WTC11 (cell line): ENCODE measurements at regions not wholly inside any gene's neighbourhood (a gene's known extent, or its start where the extent isn't known, plus 50 kb on each side); places are given as distances from the start of the nearest gene placed in this dataset.

ENCODE experiments used
- ATAC-seq: fragments of 200-7000 bp; cut with Tn5 transposase; 2 replicates; pipeline ENCODE4 v1.10.0; 2021; ENCODE audit warnings: mild to moderate bottlenecking, moderate library complexity
- CTCF ChIA-PET: fragments of 300-600 bp; sonication (Branson Sonifier 250); formaldehyde crosslinking; loops from one replicate; lab custom pipeline; 2021; ENCODE audit warnings: antibody characterized with exemption; lab: Charles Lee
- POLR2A ChIA-PET: fragments of 350-600 bp; sonication (Branson Sonifier 250); formaldehyde crosslinking; loops from one replicate; lab custom pipeline; 2021; ENCODE audit warnings: antibody characterized with exemption; lab: Charles Lee
- DNase-seq: peaks from one replicate; pipeline ENCODE4 v3.0.0; 2021; ENCODE audit warnings: low spot score
- H3K27ac Mint-ChIP-seq: 2 replicates; pipeline ENCODE4 v1.8.0; 2021; ENCODE audit warnings: mixed read lengths
- H3K27me3 Mint-ChIP-seq: 2 replicates; pipeline ENCODE4 v1.8.0; 2021; ENCODE audit warnings: low read depth, mild to moderate bottlenecking, moderate library complexity, mixed read lengths
- H3K36me3 Mint-ChIP-seq: 2 replicates; pipeline ENCODE4 v1.8.0; 2021; ENCODE audit warnings: mixed read lengths
- H3K4me1 Mint-ChIP-seq: 2 replicates; pipeline ENCODE4 v1.8.0; 2022; ENCODE audit warnings: mixed read lengths
- H3K4me3 Mint-ChIP-seq: 2 replicates; pipeline ENCODE4 v1.8.0; 2021; ENCODE audit warnings: mild to moderate bottlenecking, moderate library complexity, mixed read lengths
- H3K9me3 Mint-ChIP-seq: 2 replicates; pipeline ENCODE4 v1.8.0; 2021; ENCODE audit warnings: mixed read lengths
- ATF1 ChIP-seq: sonication (generic); formaldehyde crosslinking; IDR thresholded peaks from 2 replicates; pipeline ENCODE4 v1.8.1; 2023; ENCODE audit warnings: mild to moderate bottlenecking, moderate library complexity, missing genetic modification reagents
- EMX1 ChIP-seq: fragments of 250-450 bp; sonication (Bioruptor Pico); IDR thresholded peaks from 2 replicates; pipeline ENCODE4 v1.8.0; 2021; ENCODE audit warnings: mild to moderate bottlenecking
- ESRRA ChIP-seq: sonication (generic); formaldehyde crosslinking; IDR thresholded peaks from 2 replicates; pipeline ENCODE4 v1.8.1; 2022; ENCODE audit warnings: mild to moderate bottlenecking, missing genetic modification reagents, borderline replicate concordance
- JAZF1 ChIP-seq: fragments of 250-450 bp; sonication (Bioruptor Pico); IDR thresholded peaks from 2 replicates; pipeline ENCODE4 v1.9.0; 2021; ENCODE audit warnings: moderate library complexity, mild to moderate bottlenecking, inconsistent platforms
- JUN ChIP-seq: sonication (generic); formaldehyde crosslinking; IDR thresholded peaks from 2 replicates; pipeline ENCODE4 v1.8.0; 2023; ENCODE audit warnings: mild to moderate bottlenecking, missing genetic modification reagents
- NFATC4 ChIP-seq: fragments of 250-450 bp; sonication (Bioruptor Pico); IDR thresholded peaks from 2 replicates; pipeline ENCODE4 v1.9.0; 2021; ENCODE audit warnings: mild to moderate bottlenecking
- NR2C2 ChIP-seq: sonication (generic); formaldehyde crosslinking; IDR thresholded peaks from 2 replicates; pipeline ENCODE4 v1.8.0; 2022; ENCODE audit warnings: mild to moderate bottlenecking, missing genetic modification reagents
- ZNF138 ChIP-seq: sonication (generic); formaldehyde crosslinking; conservative IDR thresholded peaks from 2 replicates; pipeline ENCODE4 v1.8.1; 2022; ENCODE audit warnings: mild to moderate bottlenecking, moderate library complexity, missing genetic modification reagents
- ZNF416 ChIP-seq: fragments of 250-450 bp; sonication (Bioruptor Pico); IDR thresholded peaks from 2 replicates; pipeline ENCODE4 v1.9.0; 2021; ENCODE audit warnings: mild to moderate bottlenecking, inconsistent platforms
- ZNF423 ChIP-seq: fragments of 250-450 bp; sonication (Bioruptor Pico); IDR thresholded peaks from 2 replicates; pipeline ENCODE4 v2.1.2; 2022; ENCODE audit warnings: mild to moderate bottlenecking, moderate library complexity
- TF ChIP-seq, protein P1 (sequence below): sonication (generic); formaldehyde crosslinking; IDR thresholded peaks from 2 replicates; pipeline ENCODE4 v1.8.0; 2023; ENCODE audit warnings: mild to moderate bottlenecking, missing genetic modification reagents
- TF ChIP-seq, protein P2 (sequence below): sonication (generic); formaldehyde crosslinking; IDR thresholded peaks from 2 replicates; pipeline ENCODE4 v1.8.1; 2023; ENCODE audit warnings: mild to moderate bottlenecking, missing genetic modification reagents
- TF ChIP-seq, protein P3 (sequence below): sonication (generic); formaldehyde crosslinking; IDR thresholded peaks from 2 replicates; pipeline ENCODE4 v1.8.1; 2022; ENCODE audit warnings: low read depth, mild to moderate bottlenecking, moderate library complexity, missing genetic modification reagents, borderline replicate concordance
- TF ChIP-seq, protein P4 (sequence below): fragments of 250-450 bp; sonication (Bioruptor Pico); IDR thresholded peaks from 2 replicates; pipeline ENCODE4 v1.9.0; 2021; ENCODE audit warnings: mild to moderate bottlenecking, borderline replicate concordance
- TF ChIP-seq, protein P5 (sequence below): sonication (generic); formaldehyde crosslinking; IDR thresholded peaks from 2 replicates; pipeline ENCODE4 v1.8.0; 2023; ENCODE audit warnings: missing genetic modification reagents
- TF ChIP-seq, protein P6 (sequence below): sonication (generic); formaldehyde crosslinking; IDR thresholded peaks from 2 replicates; pipeline ENCODE4 v1.8.0; 2023; ENCODE audit warnings: missing genetic modification reagents, mild to moderate bottlenecking, borderline replicate concordance
- TF ChIP-seq, protein P7 (sequence below): sonication (generic); formaldehyde crosslinking; IDR thresholded peaks from 2 replicates; pipeline ENCODE4 v1.8.1; 2023; ENCODE audit warnings: mild to moderate bottlenecking, moderate library complexity, missing genetic modification reagents
- TF ChIP-seq, protein P8 (sequence below): fragments of 250-450 bp; sonication (Bioruptor Pico); IDR thresholded peaks from 2 replicates; pipeline ENCODE4 v1.9.0; 2021; ENCODE audit warnings: mild to moderate bottlenecking

DNA sequence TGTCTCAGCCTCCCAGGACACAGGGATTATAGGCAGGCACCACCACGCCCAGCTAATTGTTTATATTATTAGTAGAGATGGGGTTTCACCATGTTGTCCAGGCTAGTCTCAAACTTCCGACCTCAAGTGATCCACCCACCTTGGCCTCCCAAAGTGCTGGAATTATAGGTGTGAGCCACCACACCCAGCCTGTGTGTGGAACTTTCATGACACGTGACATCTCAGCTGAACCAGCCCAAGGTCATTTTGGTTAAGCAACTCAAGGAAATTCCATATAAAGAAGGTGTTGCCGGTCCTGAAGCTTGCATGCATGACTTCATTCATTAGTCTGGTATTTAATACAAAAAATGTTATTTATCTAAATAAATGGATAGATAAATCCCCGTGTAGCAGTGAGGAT is 145.5 kb downstream of the AXIN2 start:
- DNase-seq: no peak
- H3K27me3 Mint-ChIP-seq: no peaks in the 10 kb centered on the region
- H3K4me1 Mint-ChIP-seq: no peaks in the 10 kb centered on the region
- H3K9me3 Mint-ChIP-seq: peaks cover 39% of the 10 kb centered on the region
- peaks cover 2% of the 10 kb centered on the region; the same call in 1 of the 2 replicates for H3K36me3 Mint-ChIP-seq
- no peak for ATAC-seq
- H3K27ac Mint-ChIP-seq: no peak overlapping the region
- CTCF ChIA-PET: interaction anchor here (0.7 kb wide), 1 partner anchor 713 kb away, joined by 6 read pairs; no protein-coding TSS in a partner anchor
- TF ChIP-seq, protein P1, sequence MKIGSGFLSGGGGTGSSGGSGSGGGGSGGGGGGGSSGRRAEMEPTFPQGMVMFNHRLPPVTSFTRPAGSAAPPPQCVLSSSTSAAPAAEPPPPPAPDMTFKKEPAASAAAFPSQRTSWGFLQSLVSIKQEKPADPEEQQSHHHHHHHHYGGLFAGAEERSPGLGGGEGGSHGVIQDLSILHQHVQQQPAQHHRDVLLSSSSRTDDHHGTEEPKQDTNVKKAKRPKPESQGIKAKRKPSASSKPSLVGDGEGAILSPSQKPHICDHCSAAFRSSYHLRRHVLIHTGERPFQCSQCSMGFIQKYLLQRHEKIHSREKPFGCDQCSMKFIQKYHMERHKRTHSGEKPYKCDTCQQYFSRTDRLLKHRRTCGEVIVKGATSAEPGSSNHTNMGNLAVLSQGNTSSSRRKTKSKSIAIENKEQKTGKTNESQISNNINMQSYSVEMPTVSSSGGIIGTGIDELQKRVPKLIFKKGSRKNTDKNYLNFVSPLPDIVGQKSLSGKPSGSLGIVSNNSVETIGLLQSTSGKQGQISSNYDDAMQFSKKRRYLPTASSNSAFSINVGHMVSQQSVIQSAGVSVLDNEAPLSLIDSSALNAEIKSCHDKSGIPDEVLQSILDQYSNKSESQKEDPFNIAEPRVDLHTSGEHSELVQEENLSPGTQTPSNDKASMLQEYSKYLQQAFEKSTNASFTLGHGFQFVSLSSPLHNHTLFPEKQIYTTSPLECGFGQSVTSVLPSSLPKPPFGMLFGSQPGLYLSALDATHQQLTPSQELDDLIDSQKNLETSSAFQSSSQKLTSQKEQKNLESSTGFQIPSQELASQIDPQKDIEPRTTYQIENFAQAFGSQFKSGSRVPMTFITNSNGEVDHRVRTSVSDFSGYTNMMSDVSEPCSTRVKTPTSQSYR (CRISPR knock-in tag): no peak
- TF ChIP-seq NFATC4 (CRISPR knock-in tag) (no peak), ZNF138 (CRISPR knock-in tag) (no peak), EMX1 (CRISPR knock-in tag) (no peak), ESRRA (CRISPR knock-in tag) (no peak), JUN (CRISPR knock-in tag) (no peak), ZNF423 (no peak), NR2C2 (CRISPR knock-in tag) (no peak), JAZF1 (CRISPR knock-in tag) (no peak), ATF1 (CRISPR knock-in tag) (no peak), ZNF416 (CRISPR knock-in tag) (no peak)
- TF ChIP-seq, protein P2, sequence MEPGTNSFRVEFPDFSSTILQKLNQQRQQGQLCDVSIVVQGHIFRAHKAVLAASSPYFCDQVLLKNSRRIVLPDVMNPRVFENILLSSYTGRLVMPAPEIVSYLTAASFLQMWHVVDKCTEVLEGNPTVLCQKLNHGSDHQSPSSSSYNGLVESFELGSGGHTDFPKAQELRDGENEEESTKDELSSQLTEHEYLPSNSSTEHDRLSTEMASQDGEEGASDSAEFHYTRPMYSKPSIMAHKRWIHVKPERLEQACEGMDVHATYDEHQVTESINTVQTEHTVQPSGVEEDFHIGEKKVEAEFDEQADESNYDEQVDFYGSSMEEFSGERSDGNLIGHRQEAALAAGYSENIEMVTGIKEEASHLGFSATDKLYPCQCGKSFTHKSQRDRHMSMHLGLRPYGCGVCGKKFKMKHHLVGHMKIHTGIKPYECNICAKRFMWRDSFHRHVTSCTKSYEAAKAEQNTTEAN (CRISPR knock-in tag): no peak
- TF ChIP-seq, protein P3, sequence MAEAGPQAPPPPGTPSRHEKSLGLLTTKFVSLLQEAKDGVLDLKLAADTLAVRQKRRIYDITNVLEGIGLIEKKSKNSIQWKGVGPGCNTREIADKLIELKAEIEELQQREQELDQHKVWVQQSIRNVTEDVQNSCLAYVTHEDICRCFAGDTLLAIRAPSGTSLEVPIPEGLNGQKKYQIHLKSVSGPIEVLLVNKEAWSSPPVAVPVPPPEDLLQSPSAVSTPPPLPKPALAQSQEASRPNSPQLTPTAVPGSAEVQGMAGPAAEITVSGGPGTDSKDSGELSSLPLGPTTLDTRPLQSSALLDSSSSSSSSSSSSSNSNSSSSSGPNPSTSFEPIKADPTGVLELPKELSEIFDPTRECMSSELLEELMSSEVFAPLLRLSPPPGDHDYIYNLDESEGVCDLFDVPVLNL: no peak
- TF ChIP-seq, protein P4, sequence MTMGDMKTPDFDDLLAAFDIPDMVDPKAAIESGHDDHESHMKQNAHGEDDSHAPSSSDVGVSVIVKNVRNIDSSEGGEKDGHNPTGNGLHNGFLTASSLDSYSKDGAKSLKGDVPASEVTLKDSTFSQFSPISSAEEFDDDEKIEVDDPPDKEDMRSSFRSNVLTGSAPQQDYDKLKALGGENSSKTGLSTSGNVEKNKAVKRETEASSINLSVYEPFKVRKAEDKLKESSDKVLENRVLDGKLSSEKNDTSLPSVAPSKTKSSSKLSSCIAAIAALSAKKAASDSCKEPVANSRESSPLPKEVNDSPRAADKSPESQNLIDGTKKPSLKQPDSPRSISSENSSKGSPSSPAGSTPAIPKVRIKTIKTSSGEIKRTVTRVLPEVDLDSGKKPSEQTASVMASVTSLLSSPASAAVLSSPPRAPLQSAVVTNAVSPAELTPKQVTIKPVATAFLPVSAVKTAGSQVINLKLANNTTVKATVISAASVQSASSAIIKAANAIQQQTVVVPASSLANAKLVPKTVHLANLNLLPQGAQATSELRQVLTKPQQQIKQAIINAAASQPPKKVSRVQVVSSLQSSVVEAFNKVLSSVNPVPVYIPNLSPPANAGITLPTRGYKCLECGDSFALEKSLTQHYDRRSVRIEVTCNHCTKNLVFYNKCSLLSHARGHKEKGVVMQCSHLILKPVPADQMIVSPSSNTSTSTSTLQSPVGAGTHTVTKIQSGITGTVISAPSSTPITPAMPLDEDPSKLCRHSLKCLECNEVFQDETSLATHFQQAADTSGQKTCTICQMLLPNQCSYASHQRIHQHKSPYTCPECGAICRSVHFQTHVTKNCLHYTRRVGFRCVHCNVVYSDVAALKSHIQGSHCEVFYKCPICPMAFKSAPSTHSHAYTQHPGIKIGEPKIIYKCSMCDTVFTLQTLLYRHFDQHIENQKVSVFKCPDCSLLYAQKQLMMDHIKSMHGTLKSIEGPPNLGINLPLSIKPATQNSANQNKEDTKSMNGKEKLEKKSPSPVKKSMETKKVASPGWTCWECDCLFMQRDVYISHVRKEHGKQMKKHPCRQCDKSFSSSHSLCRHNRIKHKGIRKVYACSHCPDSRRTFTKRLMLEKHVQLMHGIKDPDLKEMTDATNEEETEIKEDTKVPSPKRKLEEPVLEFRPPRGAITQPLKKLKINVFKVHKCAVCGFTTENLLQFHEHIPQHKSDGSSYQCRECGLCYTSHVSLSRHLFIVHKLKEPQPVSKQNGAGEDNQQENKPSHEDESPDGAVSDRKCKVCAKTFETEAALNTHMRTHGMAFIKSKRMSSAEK: no peak
- TF ChIP-seq, protein P5, sequence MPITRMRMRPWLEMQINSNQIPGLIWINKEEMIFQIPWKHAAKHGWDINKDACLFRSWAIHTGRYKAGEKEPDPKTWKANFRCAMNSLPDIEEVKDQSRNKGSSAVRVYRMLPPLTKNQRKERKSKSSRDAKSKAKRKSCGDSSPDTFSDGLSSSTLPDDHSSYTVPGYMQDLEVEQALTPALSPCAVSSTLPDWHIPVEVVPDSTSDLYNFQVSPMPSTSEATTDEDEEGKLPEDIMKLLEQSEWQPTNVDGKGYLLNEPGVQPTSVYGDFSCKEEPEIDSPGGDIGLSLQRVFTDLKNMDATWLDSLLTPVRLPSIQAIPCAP: no peak
- TF ChIP-seq, protein P6, sequence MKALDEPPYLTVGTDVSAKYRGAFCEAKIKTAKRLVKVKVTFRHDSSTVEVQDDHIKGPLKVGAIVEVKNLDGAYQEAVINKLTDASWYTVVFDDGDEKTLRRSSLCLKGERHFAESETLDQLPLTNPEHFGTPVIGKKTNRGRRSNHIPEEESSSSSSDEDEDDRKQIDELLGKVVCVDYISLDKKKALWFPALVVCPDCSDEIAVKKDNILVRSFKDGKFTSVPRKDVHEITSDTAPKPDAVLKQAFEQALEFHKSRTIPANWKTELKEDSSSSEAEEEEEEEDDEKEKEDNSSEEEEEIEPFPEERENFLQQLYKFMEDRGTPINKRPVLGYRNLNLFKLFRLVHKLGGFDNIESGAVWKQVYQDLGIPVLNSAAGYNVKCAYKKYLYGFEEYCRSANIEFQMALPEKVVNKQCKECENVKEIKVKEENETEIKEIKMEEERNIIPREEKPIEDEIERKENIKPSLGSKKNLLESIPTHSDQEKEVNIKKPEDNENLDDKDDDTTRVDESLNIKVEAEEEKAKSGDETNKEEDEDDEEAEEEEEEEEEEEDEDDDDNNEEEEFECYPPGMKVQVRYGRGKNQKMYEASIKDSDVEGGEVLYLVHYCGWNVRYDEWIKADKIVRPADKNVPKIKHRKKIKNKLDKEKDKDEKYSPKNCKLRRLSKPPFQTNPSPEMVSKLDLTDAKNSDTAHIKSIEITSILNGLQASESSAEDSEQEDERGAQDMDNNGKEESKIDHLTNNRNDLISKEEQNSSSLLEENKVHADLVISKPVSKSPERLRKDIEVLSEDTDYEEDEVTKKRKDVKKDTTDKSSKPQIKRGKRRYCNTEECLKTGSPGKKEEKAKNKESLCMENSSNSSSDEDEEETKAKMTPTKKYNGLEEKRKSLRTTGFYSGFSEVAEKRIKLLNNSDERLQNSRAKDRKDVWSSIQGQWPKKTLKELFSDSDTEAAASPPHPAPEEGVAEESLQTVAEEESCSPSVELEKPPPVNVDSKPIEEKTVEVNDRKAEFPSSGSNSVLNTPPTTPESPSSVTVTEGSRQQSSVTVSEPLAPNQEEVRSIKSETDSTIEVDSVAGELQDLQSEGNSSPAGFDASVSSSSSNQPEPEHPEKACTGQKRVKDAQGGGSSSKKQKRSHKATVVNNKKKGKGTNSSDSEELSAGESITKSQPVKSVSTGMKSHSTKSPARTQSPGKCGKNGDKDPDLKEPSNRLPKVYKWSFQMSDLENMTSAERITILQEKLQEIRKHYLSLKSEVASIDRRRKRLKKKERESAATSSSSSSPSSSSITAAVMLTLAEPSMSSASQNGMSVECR (CRISPR knock-in tag): no peak
- TF ChIP-seq, protein P7, sequence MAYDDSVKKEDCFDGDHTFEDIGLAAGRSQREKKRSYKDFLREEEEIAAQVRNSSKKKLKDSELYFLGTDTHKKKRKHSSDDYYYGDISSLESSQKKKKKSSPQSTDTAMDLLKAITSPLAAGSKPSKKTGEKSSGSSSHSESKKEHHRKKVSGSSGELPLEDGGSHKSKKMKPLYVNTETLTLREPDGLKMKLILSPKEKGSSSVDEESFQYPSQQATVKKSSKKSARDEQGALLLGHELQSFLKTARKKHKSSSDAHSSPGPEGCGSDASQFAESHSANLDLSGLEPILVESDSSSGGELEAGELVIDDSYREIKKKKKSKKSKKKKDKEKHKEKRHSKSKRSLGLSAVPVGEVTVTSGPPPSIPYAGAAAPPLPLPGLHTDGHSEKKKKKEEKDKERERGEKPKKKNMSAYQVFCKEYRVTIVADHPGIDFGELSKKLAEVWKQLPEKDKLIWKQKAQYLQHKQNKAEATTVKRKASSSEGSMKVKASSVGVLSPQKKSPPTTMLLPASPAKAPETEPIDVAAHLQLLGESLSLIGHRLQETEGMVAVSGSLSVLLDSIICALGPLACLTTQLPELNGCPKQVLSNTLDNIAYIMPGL: no peak
- TF ChIP-seq, protein P8, sequence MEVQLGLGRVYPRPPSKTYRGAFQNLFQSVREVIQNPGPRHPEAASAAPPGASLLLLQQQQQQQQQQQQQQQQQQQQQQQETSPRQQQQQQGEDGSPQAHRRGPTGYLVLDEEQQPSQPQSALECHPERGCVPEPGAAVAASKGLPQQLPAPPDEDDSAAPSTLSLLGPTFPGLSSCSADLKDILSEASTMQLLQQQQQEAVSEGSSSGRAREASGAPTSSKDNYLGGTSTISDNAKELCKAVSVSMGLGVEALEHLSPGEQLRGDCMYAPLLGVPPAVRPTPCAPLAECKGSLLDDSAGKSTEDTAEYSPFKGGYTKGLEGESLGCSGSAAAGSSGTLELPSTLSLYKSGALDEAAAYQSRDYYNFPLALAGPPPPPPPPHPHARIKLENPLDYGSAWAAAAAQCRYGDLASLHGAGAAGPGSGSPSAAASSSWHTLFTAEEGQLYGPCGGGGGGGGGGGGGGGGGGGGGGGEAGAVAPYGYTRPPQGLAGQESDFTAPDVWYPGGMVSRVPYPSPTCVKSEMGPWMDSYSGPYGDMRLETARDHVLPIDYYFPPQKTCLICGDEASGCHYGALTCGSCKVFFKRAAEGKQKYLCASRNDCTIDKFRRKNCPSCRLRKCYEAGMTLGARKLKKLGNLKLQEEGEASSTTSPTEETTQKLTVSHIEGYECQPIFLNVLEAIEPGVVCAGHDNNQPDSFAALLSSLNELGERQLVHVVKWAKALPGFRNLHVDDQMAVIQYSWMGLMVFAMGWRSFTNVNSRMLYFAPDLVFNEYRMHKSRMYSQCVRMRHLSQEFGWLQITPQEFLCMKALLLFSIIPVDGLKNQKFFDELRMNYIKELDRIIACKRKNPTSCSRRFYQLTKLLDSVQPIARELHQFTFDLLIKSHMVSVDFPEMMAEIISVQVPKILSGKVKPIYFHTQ (CRISPR knock-in tag): no peak
- TF ChIP-seq, all 79 proteins: peak for 0
- POLR2A ChIA-PET: no interaction called here
- no peak overlapping the region for H3K4me3 Mint-ChIP-seq
